ENCODE measurements at regions not wholly inside any gene's neighbourhood (a gene's known extent, or its start where the extent isn't known, plus 50 kb on each side); places are given as distances from the start of the nearest gene placed in this dataset.

DNA sequence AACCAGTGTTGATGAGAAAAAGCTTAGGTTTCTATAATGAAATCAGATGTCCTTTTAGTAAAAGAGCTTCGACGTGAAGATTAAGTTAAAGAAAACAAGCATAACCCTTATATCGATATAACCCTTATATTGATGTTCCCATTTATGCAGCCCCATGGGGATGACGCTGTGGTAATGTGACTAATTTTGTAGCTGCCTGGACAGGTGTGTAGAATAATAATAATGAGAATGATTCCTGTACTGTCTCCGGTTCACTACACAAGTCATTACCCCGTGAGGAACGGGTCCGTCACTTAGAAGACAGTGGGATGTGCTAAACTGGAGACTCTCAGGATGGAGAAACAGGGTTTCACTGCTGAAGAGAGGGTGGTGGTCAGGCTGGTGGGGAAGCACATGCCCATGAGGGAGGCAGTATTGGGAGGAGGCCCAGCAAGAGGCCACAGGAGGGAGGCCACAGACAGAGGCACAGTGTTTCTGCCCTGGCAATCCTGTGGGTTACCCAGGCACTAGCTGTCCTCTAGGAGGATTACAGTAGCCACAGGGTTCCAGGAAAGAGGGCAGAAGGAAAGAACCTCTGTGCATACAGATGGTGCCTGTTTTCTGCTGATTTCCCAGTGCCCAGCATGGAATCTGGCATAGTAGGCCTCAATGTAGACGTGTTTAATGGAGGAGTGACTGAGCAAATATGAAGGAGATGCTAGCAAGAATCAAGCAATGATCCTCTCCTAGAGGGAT is 191.1 kb upstream of the TSC22D2 start:
- no peaks in the 10 kb centered on the region for H3K9me3 Mint-ChIP-seq
- DNase-seq, result no peak
- H3K4me1 Mint-ChIP-seq, result peaks cover 6% of the 10 kb centered on the region
- no peak overlapping the region for H3K27ac Mint-ChIP-seq
- H3K4me3 Mint-ChIP-seq, result no peak overlapping the region
- ATAC-seq, result no peak
- peaks cover 54% of the 10 kb centered on the region for H3K27me3 Mint-ChIP-seq

DNA sequence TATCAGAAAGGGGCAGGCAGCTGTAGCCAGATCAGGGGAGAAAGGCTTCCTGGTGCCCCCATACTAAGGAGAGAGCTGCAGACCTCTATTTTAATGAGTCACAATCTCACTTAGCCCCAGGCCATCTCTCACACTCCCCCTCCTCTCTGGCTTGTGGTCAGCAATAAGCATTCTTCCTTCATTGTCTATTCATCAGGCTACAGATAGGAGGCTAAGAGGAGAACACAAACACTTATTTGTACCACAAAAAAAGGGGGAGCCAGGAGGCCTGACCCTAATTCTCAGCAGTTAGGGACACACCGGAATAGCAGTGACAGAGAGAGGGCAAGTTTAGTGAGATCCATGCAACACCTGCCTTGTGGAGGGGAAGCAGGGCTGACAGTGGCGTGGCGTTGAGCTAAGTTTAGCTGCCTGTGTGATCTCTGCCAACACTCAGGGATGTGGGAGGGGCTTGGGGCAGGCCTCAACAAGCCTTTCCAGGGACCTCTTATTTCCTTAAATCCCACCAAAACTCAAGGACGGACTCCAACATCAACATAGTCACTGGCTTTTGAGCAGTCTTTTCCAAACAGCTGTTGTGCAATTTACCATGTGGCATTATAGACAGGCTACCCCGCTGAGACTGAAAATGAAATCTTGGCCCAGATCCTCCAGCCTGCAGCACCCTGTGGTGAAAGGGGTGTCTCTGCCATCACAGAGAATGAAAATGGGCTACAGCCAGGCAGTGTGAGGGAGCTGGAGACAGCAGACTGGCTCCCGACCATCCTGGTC is 191.9 kb upstream of the TSC22D2 start:
- Mint-ChIP-seq H3K9me3 (no peaks in the 10 kb centered on the region), H3K4me3 (no peak overlapping the region), H3K4me1 (peaks cover 3% of the 10 kb centered on the region), H3K27me3 (peaks cover 46% of the 10 kb centered on the region), H3K27ac (no peak overlapping the region)
- DNase-seq, result no peak
- ATAC-seq, result no peak

DNA sequence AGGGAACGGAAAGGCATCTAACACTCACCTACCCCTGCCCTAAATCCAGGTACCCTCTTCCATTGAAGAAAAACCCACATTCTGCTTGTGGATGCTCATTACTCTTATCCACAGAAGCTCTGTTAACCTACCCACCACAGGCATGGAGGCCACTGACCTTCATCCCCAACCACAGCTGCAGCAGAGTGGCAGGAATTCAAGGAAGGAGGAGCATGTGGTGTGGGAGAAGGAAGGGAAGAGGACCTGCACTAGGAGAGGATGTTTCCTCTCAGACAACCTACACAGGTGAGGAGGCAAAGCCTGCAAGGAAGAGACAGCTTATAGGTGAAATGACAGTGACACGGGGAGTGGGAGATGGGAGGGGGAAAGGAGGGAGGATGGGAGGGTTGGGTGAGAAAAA is 192.5 kb upstream of the TSC22D2 start:
- H3K27me3 Mint-ChIP-seq, result peaks cover 41% of the 10 kb centered on the region
- ATAC-seq (no peak), DNase-seq (no peak)
- no peaks in the 10 kb centered on the region for H3K4me1 Mint-ChIP-seq
- H3K4me3 Mint-ChIP-seq, result no peak overlapping the region
- H3K9me3 Mint-ChIP-seq, result no peaks in the 10 kb centered on the region
- H3K27ac Mint-ChIP-seq, result no peak overlapping the region

DNA sequence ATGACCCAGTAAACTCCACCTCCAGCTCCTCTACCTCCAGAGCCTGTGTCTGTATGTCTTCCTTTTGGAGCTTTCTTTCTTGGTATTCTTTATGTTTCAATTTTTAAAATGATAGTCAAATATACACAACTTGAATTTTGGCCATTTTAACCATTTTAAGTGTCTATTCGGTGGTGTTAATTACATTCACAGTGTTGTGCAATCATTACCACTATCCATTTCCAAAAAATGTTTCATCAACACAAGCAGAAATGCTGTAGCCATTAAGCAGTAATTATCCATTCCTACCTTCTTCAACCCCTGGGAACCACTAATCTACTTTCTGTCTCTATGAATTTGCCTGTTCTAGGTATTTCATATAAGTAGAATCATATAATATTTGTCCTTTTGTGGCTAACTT is 194.5 kb upstream of the TSC22D2 start:
- ATAC-seq (no peak), DNase-seq (no peak)
- no peak overlapping the region for H3K4me3 Mint-ChIP-seq
- H3K27me3 Mint-ChIP-seq, result peaks cover 52% of the 10 kb centered on the region
- H3K9me3 Mint-ChIP-seq, result no peaks in the 10 kb centered on the region
- H3K27ac Mint-ChIP-seq, result no peak overlapping the region
- no peaks in the 10 kb centered on the region for H3K4me1 Mint-ChIP-seq

DNA sequence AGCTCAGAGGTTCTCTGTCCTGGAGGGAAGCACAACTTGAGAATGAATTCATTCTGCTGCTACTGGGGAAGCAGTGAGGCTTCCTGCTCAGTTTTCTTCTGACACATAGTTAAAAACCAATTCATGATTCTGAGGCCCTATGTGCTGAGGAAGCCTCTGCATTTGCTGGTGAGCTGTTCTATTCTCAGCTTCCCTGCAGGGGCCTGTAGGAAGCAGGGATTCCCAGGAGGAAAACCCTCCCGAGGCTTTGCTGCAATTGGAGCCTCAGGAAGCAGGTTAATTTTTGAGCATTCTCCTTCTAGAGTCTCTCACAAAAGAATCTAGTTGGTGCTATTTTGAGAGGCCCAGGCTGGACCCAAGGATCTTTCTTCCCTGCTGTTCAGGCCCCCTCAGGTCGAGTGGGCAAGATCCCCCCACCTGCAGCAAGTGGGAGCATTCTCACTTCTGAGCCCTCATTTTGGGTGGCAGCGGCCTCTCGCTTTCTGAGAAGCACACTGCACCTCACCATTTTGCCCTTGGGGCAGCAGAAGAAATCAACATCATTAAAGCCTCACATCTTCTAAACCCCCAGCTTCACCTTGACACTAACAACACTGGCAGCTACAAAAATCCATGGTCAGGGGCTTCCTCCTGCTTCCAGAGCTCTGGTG is 197.5 kb upstream of the TSC22D2 start:
- Mint-ChIP-seq H3K27me3 (peaks cover 58% of the 10 kb centered on the region), H3K27ac (no peak overlapping the region), H3K4me3 (no peak overlapping the region), H3K4me1 (no peaks in the 10 kb centered on the region), H3K9me3 (no peaks in the 10 kb centered on the region)
- DNase-seq (no peak), ATAC-seq (no peak)

DNA sequence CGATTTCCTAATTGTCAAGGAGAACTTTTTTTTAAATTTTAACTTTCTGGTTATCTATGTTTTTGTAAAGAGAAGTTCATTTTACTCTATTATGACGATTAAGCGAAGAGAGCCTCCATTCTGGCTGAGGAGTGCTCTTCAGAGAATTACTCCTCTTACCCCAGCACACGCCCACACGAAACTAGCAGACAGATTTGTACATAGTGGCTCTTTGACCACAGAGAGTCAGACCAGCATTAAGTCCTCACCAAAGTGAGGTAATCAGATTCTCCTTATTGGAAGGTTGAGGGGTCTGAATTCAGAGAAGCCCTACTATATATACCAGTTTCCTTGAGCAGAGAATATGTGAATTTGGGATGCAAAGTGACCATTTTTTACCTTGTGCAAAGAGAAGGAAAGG is 204.8 kb upstream of the TSC22D2 start:
- H3K4me3 Mint-ChIP-seq, result no peak overlapping the region
- H3K9me3 Mint-ChIP-seq, result no peaks in the 10 kb centered on the region
- peaks cover 54% of the 10 kb centered on the region for H3K27me3 Mint-ChIP-seq
- H3K27ac Mint-ChIP-seq, result no peak overlapping the region
- no peak for ATAC-seq
- DNase-seq, result no peak
- no peaks in the 10 kb centered on the region for H3K4me1 Mint-ChIP-seq

DNA sequence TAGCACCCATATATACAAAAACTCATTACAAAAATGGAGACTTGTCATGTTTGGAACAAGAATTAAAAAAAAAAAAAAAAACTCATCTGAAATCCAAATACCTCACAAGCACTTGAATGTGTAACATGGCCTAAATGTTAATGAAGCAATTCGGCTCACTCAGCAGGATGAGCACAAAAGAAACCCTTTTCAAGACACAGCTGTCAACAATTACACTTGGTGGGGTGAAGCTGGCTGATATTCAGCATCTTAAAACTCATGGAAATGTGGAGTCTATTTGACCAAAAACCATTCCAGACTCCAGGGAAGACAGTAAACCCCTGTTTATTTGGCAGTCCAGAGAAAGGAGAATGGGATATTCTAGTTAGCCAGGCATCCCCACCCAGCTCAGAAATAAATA is 205.4 kb upstream of the TSC22D2 start:
- Mint-ChIP-seq H3K27ac (no peak overlapping the region), H3K27me3 (peaks cover 53% of the 10 kb centered on the region), H3K9me3 (no peaks in the 10 kb centered on the region), H3K4me1 (no peaks in the 10 kb centered on the region), H3K4me3 (no peak overlapping the region)
- no peak for DNase-seq
- no peak for ATAC-seq

DNA sequence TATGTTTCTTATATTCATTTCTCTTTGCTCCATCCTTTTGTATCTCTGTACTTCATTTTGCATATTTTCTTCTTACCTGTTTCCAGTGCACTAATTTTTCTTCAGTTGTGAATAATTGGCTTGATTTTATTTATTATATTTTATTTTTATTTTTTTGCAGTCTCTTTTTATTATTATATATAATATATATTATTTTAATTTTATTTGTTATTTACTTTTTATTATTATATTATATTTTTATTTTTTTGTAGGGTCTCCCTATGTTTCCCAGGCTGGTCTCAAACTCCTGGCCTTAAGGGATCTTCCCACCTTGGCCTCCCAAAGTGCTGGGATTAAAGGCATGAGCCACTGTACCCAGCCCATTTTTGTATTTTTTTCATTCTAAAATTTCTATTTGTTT is 213.1 kb upstream of the TSC22D2 start:
- H3K27ac Mint-ChIP-seq, result no peak overlapping the region
- H3K27me3 Mint-ChIP-seq, result peaks cover 34% of the 10 kb centered on the region

DNA sequence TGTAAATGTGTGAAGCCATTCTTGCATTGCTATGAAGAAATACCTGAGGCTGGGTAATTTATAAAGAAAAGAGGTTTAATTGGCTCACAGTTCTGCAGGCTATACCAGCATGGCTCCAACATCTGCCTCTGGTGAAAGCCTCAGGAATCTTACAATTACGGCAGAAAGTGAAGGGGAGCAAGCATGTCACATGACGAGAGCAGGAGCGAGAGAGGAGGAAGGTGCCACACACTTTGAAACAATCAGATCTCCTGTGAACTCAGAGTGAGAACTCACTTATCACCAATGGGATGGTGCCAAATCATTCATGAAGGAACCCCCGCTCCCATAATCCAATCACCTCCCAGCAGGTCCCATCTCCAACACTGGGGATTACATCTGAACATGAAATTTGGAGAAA is 213.6 kb upstream of the TSC22D2 start:
- no peak for DNase-seq
- no peak for ATAC-seq
- no peak overlapping the region for H3K4me3 Mint-ChIP-seq
- H3K27ac Mint-ChIP-seq, result no peak overlapping the region
- peaks cover 39% of the 10 kb centered on the region for H3K27me3 Mint-ChIP-seq
- H3K9me3 Mint-ChIP-seq, result peaks cover 6 to 13% of the 10 kb centered on the region in 2 donors
- H3K4me1 Mint-ChIP-seq, result no peaks in the 10 kb centered on the region

More for the DNA sequence above, 213.1 kb upstream of the TSC22D2 start:
- Mint-ChIP-seq H3K9me3 (peaks cover 2 to 9% of the 10 kb centered on the region in 2 donors), H3K4me3 (no peak overlapping the region), H3K4me1 (no peaks in the 10 kb centered on the region)
- ATAC-seq (no peak), DNase-seq (no peak)

DNA sequence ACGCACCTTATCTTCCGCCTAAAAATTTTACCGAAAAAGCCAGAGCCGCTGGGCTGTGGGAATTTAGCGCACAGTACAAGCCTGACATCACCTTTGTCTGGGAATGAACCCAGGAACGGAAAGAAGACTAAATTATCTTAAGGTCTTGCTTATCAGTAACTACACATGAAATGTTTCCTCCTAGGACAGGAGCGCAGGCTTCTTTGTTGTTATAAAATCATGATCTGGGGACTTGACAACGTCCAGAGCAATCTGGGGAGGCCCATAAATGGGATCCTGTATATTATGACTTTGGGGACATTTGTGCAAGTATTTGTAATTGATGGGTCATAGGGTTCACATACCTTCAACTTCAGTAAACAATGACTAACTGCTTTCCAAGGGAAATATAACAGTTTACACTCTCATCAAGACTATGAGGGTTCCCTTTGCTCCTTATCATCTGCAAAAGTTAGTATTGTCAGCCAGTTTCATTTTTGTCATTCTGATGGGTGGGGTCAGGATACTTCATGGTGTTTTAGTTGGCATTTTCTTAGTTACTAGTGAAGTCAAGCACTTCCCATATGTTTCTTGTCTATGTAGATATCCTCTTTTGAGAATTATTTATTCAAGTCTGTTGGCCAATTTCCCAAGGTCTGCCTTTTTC is 213.9 kb upstream of the PFN2 start:
- H3K27ac Mint-ChIP-seq, result no peak overlapping the region
- peaks cover 23% of the 10 kb centered on the region for H3K27me3 Mint-ChIP-seq
- H3K9me3 Mint-ChIP-seq, result peaks cover 2 to 12% of the 10 kb centered on the region in 2 donors
- no peaks in the 10 kb centered on the region for H3K4me1 Mint-ChIP-seq
- H3K4me3 Mint-ChIP-seq, result no peak overlapping the region
- ATAC-seq (peak; percentile 39), DNase-seq (no peak)

DNA sequence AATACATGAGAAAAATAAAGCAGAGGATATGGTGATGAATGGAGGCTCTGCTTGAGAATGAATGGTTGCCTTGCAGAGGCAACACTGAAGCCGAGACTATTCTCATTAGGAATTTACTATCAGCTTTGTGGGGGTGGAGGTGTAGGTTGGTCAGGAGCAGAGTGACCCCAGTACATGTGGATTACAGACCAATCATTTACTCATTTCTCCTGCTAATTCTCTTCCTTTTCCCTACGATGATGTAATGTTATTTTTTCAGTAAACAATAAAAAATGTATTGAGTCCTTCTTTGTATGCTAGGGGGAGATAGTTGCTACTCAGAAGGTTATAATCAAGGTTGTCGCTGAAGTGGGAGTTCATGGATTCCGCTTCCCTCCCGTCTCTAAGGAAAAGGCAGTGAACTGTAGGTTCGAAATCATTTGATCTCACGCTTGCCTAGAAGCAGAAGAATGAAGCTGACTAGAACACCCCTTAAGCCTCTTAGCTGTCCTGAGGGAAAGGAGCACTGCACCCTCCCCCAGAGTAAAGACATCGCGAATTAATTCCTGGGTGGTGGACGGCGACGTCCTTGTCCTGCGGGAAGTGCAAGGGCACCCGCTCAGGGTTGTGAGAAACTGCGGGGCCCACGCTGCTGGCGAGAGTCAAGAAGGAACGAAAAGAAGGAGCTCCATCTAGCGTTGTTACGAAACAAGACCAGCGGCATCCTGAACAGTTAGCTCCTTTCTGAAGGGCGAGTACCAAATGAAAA is 213.2 kb upstream of the PFN2 start:
- Mint-ChIP-seq H3K4me3 (no peak overlapping the region), H3K27ac (no peak overlapping the region), H3K27me3 (peaks cover 16% of the 10 kb centered on the region), H3K4me1 (no peaks in the 10 kb centered on the region), H3K9me3 (peaks cover 0 to 6% of the 10 kb centered on the region in 2 donors)
- DNase-seq (peak; percentile 36 to 46), ATAC-seq (peak; percentile 94)

DNA sequence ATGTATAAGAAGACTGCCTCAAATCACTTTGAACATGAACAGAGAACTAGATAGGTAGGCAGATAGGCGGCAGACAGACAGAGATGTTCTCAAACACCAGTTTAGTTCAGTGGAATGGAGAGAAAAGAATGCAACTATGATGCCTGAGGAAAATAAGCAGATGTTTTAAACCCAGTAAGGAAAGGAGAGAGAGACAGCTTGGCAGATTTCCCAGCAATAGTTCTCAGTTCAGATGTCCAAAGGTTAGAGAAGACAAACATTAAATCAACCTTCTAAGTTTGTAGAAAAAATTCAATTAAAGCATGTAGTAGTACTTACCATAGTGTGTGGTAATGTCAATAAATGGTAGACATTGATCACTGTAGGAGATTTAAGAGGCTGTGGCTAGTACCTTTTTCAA is 209.6 kb upstream of the PFN2 start:
- no peaks in the 10 kb centered on the region for H3K4me1 Mint-ChIP-seq
- no peak overlapping the region for H3K4me3 Mint-ChIP-seq
- no peak overlapping the region for H3K27ac Mint-ChIP-seq
- no peaks in the 10 kb centered on the region for H3K9me3 Mint-ChIP-seq
- ATAC-seq, result no peak
- peaks cover 13% of the 10 kb centered on the region for H3K27me3 Mint-ChIP-seq
- DNase-seq, result no peak

DNA sequence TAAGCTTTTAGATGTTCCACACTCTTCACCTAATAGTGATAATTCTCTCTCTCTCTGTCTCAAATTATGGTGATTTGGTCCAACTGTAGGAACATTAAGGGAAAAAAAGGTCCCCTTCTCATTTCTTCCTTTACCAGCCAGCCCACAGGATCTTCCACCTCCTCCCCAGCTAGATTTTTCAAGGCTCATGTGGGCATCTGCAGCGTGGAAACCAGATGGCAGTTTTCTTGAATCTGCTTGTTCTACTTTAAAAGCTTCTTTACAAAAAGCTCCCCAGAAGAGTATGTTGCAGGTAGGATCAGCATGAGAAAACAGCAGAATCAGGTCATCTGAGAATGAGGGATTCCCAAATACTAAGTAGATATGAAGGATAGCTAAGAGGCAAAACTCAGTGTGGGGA is 208.6 kb upstream of the PFN2 start:
- no peak for DNase-seq
- Mint-ChIP-seq H3K27me3 (peaks cover 23% of the 10 kb centered on the region), H3K27ac (no peak overlapping the region), H3K9me3 (no peaks in the 10 kb centered on the region), H3K4me3 (no peak overlapping the region), H3K4me1 (no peaks in the 10 kb centered on the region)
- ATAC-seq, result no peak

DNA sequence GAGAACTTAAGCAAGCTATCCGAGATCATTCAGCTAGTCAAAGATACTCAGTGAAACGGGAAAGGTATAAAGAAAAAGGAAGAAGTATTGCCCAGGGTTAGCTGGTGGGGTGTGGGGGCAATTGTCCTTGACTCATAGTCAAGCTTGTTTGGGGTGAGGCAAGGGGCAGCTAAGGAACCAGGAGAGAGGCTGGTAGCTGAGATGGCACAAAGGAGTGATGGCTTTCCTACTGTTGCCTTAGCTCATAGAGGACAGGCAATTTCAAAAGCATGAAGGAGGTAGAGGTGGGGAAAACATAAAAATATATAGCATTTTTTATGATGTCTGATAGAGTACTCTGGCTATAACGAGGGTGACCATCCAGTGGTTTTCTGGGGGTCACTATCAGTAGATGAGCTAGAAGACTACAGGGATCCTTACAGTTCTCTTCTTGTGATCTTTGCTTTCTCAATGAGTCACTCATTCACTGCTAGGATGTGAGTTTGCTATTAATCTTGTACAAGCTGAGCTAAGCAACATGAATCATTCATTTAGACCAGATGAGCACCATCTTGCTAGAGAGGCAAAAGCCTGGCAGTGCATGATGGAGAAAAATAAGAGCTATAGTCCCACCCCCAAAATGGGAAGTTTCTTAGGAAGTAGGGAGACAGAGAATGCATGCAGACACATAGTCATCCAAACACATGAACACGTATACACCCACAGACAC is 207.1 kb upstream of the PFN2 start:
- Mint-ChIP-seq H3K4me1 (no peaks in the 10 kb centered on the region), H3K27me3 (peaks cover 23% of the 10 kb centered on the region), H3K9me3 (no peaks in the 10 kb centered on the region), H3K4me3 (no peak overlapping the region), H3K27ac (no peak overlapping the region)
- DNase-seq, result no peak
- no peak for ATAC-seq

DNA sequence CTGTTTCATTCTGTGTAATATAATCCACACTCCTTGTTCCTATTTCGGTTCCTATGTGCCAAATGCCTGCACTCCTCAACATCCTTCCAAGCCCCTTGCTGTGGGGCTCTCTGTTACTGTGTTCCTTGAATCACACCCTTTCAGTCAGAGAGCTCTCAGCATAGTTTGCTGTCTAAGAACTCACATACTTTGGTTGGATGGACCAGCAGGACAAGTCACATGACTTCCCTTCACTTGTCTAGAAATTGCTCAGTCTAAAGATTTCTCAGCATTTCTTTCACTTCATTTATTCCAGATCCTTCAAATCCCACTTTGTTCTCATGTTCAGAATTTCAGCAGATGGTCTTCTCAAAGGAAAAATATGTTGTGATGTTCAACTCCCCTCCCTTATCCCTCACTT is 203.5 kb upstream of the PFN2 start:
- ATAC-seq, result no peak
- no peak overlapping the region for H3K27ac Mint-ChIP-seq
- no peaks in the 10 kb centered on the region for H3K4me1 Mint-ChIP-seq
- no peak for DNase-seq
- H3K9me3 Mint-ChIP-seq, result no peaks in the 10 kb centered on the region
- H3K4me3 Mint-ChIP-seq, result no peak overlapping the region
- peaks cover 14% of the 10 kb centered on the region for H3K27me3 Mint-ChIP-seq

Measured in stimulated activated naive CD8-positive, alpha-beta T cell treated with anti-CD3 and anti-CD28 coated beads, Interleukin-15, amount 100 ng/mL, for 72 hours (primary cell).